ENCODE measurements at regions not wholly inside any gene's neighbourhood (a gene's known extent, or its start where the extent isn't known, plus 50 kb on each side); places are given as distances from the start of the nearest gene placed in this dataset.

DNA sequence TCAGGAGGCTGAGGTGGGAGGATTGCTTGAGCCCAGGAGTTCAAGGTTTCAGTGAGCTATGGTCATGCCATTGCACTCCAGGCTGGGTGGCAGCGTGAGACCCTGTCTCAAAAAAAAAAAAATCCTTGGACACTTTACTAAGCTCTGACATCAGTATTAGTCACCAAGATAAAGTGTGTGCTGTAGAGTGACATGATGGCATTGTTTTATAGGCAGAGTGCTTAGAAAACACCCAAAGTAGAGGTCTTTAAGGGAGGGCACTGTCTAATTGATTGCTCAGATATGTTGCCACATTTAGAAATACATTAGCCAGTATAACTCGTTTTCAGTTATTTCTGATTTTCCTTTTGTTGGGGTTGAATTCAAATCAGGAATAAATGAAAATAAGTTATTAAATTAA, 235.9 kb downstream of the REEP3 start:
- no peak for TF ChIP-seq CTCF (IDR thresholded peaks at IDR 0.05; ENCODE audit: low read length)
- no peak for TF ChIP-seq EZH2 (IDR thresholded peaks at IDR 0.05; ENCODE audit: borderline replicate concordance, low read length)
